Stimulated activated effector memory CD8-positive, alpha-beta T cell treated with anti-CD3 and anti-CD28 coated beads, Interleukin-12 subunit alpha, Interleukin-12 subunit beta, amount 100 ng/mL, for 72 hours (primary cell): ENCODE measurements at regions not wholly inside any gene's neighbourhood (a gene's known extent, or its start where the extent isn't known, plus 50 kb on each side); places are given as distances from the start of the nearest gene placed in this dataset.

Experiments
- ATAC-seq: fragments of 150-1000 bp; cut with Tn5 transposase; 2 replicates; pipeline ENCODE4 v1.10.0; 2021
- DNase-seq, 2 donors: peaks; one replicate each; pipeline ENCODE4 v3.0.0; 2021 to 2022; ENCODE audit warnings: low spot score in 2 of 2
- H3K27ac Mint-ChIP-seq: one replicate; pipeline ENCODE4 v1.8.0; 2022; ENCODE audit warnings: mild to moderate bottlenecking, mixed read lengths
- H3K36me3 Mint-ChIP-seq: one replicate; pipeline ENCODE4 v1.8.0; 2022; ENCODE audit warnings: mild to moderate bottlenecking, mixed read lengths
- H3K4me1 Mint-ChIP-seq: one replicate; pipeline ENCODE4 v1.8.0; 2022; ENCODE audit warnings: mixed read lengths
- H3K4me3 Mint-ChIP-seq: one replicate; pipeline ENCODE4 v1.8.0; 2022; ENCODE audit warnings: mild to moderate bottlenecking, mixed read lengths
- H3K9me3 Mint-ChIP-seq: one replicate; pipeline ENCODE4 v1.8.0; 2022; ENCODE audit warnings: mixed read lengths

DNA sequence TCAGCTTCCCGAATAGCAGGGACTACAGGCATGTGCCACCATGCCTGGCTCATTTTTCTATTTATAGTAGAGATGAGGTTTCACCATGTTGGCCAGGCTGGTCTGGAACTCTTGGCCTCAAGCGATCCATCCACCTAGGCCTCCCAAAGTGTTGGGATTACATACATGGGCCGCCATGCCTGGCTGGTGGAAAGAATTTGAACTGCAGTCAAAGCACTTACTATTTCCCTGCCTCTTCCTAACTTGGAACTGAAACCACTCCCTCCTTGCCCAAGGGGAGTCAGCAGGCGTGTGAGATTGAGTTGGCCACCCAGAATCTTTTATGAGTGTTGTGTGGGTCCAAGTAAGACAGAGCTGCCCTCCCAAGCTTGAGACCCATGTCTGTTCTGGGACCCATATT is 86.1 kb upstream of the PTPN3 start:
- H3K4me3 Mint-ChIP-seq = no peak overlapping the region
- ATAC-seq = no peak
- no peak for DNase-seq
- no peaks in the 10 kb centered on the region for H3K4me1 Mint-ChIP-seq
- no peaks in the 10 kb centered on the region for H3K36me3 Mint-ChIP-seq
- H3K9me3 Mint-ChIP-seq = peaks cover 5% of the 10 kb centered on the region
- H3K27ac Mint-ChIP-seq = no peak overlapping the region

DNA sequence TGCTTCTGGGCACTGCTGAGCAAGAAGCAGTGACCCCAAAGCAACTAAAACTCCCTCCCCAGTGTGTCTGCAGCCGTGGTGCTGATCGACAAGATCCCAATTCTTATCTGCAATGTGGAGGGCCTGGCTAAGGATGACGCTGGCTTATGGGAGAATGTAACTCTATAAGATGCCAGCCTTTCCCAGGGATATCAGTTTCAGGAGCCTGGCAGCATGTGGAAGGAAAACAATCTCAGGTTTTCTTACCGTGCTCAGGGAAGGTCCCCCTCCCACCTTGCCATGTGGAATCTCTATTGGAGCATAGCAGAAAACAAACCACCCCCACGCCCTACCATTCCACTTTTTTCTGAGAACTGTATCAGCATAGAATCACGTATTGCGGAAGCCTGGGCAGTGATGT is 87.7 kb upstream of the PTPN3 start:
- H3K4me3 Mint-ChIP-seq = no peak overlapping the region
- ATAC-seq (no peak), DNase-seq (no peak)
- H3K4me1 Mint-ChIP-seq = no peaks in the 10 kb centered on the region
- no peak overlapping the region for H3K27ac Mint-ChIP-seq
- peaks cover 6% of the 10 kb centered on the region for H3K9me3 Mint-ChIP-seq
- H3K36me3 Mint-ChIP-seq = no peaks in the 10 kb centered on the region

DNA sequence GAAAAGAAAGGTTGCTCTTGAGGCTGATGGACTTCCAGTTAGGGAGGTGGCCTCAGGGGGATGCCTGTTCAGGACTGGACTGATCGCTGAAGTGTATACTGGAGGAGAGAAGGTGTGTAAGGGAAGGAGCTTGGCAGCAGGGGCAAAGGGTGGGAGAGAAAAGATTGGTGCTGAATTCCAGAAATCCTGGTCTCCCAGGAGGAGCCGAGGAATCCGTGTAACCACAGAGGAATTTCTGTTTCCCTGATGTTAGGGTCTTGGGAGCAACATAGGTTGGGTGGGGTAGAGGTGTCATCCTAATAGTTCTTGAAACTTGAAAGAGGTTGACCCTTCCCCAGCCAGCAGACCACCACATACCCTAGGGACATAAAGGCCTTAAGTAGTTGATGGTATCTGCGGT is 88.9 kb upstream of the PTPN3 start:
- no peak overlapping the region for H3K27ac Mint-ChIP-seq
- no peak overlapping the region for H3K4me3 Mint-ChIP-seq
- H3K9me3 Mint-ChIP-seq = peaks cover 6% of the 10 kb centered on the region
- no peaks in the 10 kb centered on the region for H3K4me1 Mint-ChIP-seq
- no peak for DNase-seq
- no peaks in the 10 kb centered on the region for H3K36me3 Mint-ChIP-seq
- no peak for ATAC-seq

DNA sequence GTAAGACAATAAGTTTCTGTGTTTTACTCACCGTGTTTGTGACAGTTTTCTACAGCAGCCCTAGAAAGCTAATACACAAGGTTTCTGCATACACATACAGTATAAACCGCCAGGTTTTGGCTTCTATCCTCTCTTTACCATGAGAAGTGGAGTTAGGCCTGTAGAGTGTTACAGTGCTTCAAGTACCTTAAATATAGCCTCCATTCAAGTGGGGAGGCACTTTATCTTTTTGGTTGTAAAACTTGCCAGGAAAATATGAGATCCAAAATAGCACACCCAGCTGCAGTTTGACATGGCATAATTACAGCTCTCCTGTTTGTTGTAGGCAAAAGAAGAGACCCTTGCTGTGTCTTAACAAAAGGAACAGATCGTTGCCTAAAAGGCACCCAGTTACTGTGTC is 90.3 kb upstream of the PTPN3 start:
- Mint-ChIP-seq H3K4me1 (no peaks in the 10 kb centered on the region), H3K9me3 (peaks cover 6% of the 10 kb centered on the region), H3K36me3 (no peaks in the 10 kb centered on the region), H3K27ac (no peak overlapping the region), H3K4me3 (no peak overlapping the region)
- ATAC-seq (no peak), DNase-seq (no peak)

DNA sequence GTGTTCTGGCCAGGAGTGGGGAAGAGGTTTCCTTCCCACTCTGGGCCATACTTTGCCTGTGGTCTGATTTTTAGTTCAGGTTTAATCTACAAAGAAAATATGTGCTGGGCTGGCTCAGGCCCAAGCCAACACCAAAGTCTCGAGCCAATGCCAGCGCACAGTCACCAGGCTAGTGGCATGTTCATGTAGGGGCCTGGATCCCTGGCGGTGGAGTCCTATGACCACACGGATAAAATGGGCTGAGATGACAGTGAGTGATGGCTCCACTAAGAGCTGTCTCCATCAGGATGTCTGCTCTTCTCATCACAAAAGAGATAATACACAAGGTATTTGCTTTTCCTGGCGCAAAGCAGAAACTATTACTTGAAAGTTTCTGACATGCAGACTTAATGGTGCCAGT is 92.9 kb upstream of the PTPN3 start:
- no peaks in the 10 kb centered on the region for H3K36me3 Mint-ChIP-seq
- peaks cover 6% of the 10 kb centered on the region for H3K9me3 Mint-ChIP-seq
- ATAC-seq (no peak), DNase-seq (no peak)
- H3K27ac Mint-ChIP-seq = no peak overlapping the region
- H3K4me3 Mint-ChIP-seq = no peak overlapping the region
- no peaks in the 10 kb centered on the region for H3K4me1 Mint-ChIP-seq

DNA sequence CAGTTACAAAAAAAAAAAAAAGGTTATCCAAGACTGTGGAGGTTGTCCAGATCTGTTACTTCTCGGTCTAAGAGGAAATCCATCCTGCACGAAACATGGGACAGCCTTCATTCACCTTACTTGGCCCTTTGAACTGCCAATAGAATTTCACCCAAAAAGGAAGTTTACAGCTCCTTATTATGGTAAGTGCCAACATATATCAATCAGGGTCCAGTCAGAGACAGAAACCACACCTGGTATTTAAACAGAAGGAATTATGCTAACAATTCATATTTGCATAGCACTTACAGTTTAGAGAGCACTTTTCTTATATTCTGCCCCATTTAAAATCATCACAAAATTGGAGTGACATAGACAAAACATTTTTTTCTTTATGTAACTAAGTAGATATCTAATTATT is 93.6 kb upstream of the PTPN3 start:
- ATAC-seq (no peak), DNase-seq (no peak)
- H3K4me3 Mint-ChIP-seq = no peak overlapping the region
- H3K9me3 Mint-ChIP-seq = peaks cover 6% of the 10 kb centered on the region
- H3K36me3 Mint-ChIP-seq = no peaks in the 10 kb centered on the region
- H3K4me1 Mint-ChIP-seq = no peaks in the 10 kb centered on the region
- H3K27ac Mint-ChIP-seq = no peak overlapping the region

DNA sequence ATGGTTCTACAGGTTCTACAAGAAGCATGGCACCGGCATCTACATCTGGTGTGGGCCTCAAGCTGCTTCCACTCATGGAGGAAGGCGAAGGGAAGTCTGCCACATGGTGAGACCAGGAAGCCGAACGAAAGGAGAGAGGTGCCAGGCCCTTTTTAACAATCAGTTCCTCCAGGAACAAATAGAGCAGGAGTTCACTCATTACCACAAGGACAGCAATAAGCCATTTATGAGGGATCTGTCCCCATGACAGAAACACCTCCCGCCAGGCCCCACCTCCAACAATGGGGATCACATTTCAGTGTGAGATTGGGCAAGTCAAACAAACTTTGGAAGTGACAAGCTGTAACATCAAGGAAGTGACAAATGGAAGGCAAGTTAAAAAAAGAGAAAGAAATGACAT is 95.5 kb upstream of the PTPN3 start:
- Mint-ChIP-seq H3K36me3 (no peaks in the 10 kb centered on the region), H3K4me3 (no peak overlapping the region), H3K4me1 (no peaks in the 10 kb centered on the region), H3K9me3 (peaks cover 6% of the 10 kb centered on the region), H3K27ac (no peak overlapping the region)
- ATAC-seq = no peak
- DNase-seq = no peak

DNA sequence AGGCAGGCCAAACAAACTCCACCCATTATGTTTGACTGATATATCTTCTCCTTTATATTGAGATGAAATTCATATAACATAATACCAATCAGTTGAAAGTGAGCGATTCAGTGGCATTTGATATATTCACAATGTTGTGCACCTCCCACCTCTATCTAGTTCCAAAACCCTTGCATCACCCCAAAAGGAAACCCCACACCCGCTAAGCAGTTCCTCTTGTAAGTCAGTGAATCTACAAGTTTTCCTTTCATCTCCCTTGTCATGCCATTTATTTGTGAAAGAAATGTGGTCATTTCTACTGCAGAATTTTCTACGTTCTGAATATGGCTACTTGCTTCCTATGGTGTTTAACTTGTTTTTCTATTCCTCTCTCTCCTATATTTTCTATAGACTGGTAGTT is 99.4 kb upstream of the PTPN3 start:
- no peaks in the 10 kb centered on the region for H3K36me3 Mint-ChIP-seq
- H3K27ac Mint-ChIP-seq = no peak overlapping the region
- H3K4me1 Mint-ChIP-seq = no peaks in the 10 kb centered on the region
- ATAC-seq = no peak
- DNase-seq = no peak
- no peaks in the 10 kb centered on the region for H3K9me3 Mint-ChIP-seq
- H3K4me3 Mint-ChIP-seq = no peak overlapping the region

DNA sequence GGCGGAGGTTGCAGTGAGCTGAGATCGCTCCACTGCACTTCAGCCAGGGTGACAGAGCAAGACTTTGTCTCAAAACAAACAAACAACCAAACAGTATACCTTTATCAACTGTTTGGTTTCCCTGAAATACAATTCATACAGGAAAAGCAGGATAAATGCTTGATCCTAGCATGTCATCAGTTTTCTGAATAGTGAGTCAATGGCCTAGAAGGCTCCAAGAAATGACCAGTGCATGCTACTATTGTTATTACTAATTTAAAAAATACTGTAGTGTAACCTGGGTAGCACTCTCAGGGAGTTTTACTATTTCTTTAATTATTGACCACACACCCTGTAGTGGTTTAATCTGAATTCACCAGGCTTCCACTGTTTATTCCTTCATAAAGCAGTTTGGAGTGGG is 101.0 kb upstream of the PTPN3 start:
- H3K4me1 Mint-ChIP-seq = no peaks in the 10 kb centered on the region
- no peaks in the 10 kb centered on the region for H3K9me3 Mint-ChIP-seq
- DNase-seq (no peak), ATAC-seq (no peak)
- H3K4me3 Mint-ChIP-seq = no peak overlapping the region
- H3K36me3 Mint-ChIP-seq = no peaks in the 10 kb centered on the region
- no peak overlapping the region for H3K27ac Mint-ChIP-seq

DNA sequence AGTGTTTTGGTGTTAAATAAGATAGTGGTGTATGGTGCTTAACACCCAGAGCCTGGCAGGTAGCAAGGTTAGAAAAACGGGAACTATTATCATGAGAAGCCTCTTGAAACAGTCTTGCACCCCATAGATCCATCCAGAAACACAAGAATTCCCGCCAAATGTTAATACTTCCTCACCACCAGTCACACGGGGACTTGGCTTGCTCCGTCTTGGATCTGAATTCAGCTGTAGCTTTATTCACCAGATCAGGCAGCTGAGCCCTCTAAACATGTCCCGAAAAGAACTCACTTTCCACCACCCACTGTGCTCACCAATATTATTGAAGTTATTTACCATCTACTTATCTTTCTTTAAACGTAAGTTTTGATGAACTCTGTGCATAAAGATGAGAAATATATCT is 101.6 kb upstream of the PTPN3 start:
- H3K9me3 Mint-ChIP-seq = no peaks in the 10 kb centered on the region
- no peaks in the 10 kb centered on the region for H3K36me3 Mint-ChIP-seq
- no peak overlapping the region for H3K27ac Mint-ChIP-seq
- DNase-seq (no peak), ATAC-seq (no peak)
- no peak overlapping the region for H3K4me3 Mint-ChIP-seq
- H3K4me1 Mint-ChIP-seq = no peaks in the 10 kb centered on the region

DNA sequence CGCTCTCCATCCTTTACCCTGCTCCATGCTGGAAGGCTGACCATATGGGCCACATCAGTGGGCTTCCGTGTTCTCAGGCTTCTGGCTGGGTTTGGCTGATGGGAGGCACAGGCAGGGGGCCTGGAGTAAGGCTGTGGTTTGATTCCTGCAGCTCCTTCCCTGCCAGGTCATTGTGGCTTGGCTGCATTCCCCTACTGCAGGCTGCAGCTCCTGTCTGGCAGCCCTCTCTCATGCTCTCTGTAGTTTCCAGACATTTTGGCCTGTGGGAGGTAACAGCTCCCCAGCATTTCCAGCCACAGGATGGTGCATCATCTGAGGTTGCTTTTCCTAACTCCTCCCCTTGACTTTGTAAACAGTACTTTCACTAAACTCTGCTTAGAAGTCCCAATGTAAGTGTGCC is 102.0 kb upstream of the PTPN3 start:
- H3K9me3 Mint-ChIP-seq = no peaks in the 10 kb centered on the region
- no peak overlapping the region for H3K4me3 Mint-ChIP-seq
- H3K27ac Mint-ChIP-seq = no peak overlapping the region
- H3K36me3 Mint-ChIP-seq = no peaks in the 10 kb centered on the region
- DNase-seq = no peak
- ATAC-seq = no peak
- no peaks in the 10 kb centered on the region for H3K4me1 Mint-ChIP-seq

DNA sequence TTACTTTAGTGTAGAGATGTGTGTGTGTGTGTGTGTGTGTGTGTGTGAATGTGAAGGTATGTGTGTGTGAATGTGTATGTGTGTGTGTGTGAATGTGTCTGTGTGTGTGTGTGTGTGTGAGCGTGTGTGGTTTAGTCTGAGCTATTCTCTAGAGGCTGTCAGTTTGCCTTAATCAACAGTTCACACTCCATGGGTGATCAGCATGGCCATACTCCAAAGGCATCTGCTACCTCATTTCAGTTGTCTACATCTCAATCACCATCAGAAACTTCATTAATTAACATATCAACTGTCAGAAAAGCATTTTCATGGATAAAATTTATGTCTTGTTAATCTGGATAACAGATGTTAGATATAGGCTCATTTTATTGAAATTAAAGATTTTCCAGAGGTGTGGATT is 103.1 kb upstream of the PTPN3 start:
- no peak overlapping the region for H3K27ac Mint-ChIP-seq
- no peaks in the 10 kb centered on the region for H3K4me1 Mint-ChIP-seq
- DNase-seq (no peak), ATAC-seq (no peak)
- no peaks in the 10 kb centered on the region for H3K9me3 Mint-ChIP-seq
- no peaks in the 10 kb centered on the region for H3K36me3 Mint-ChIP-seq
- H3K4me3 Mint-ChIP-seq = no peak overlapping the region

DNA sequence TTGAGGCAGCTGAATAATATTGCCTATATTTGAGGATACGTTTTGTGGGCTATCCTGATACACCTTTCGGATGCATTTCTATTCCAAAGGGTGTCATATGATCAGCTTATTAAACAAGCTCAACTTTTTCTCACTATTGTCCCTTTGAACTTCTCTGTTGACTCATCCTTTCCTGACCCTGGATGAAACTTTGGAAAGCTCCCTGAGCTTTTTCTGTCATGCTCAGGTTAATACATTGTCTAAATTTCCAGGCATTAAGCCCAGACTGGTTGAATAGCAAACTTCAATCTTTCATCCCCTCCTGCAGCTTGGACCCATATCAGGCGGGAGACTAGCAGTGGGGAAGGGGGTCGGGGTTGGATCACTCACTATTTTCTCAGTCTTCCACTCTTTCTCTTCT is 104.9 kb upstream of the PTPN3 start:
- no peak overlapping the region for H3K27ac Mint-ChIP-seq
- H3K36me3 Mint-ChIP-seq = no peaks in the 10 kb centered on the region
- DNase-seq (no peak), ATAC-seq (no peak)
- no peaks in the 10 kb centered on the region for H3K9me3 Mint-ChIP-seq
- H3K4me3 Mint-ChIP-seq = no peak overlapping the region
- no peaks in the 10 kb centered on the region for H3K4me1 Mint-ChIP-seq

DNA sequence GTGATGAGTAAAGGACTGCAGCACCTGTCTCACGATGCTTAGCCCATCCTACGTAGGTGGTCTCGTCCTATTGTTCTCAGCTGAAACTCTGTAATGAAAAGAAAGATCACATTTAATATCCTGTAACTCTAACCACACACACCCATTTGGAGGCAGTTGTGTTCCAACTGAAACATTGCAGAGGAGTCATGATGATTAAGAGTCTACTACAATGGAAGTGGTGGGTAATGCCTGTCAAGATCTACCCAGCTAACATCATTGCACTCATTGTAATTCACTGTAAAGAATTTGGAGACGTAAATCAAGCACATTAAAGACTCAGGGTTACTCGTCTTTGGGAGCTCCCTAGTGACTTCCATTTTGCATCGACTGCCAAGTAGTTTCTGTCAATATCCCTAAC is 106.0 kb upstream of the PTPN3 start:
- Mint-ChIP-seq H3K36me3 (no peaks in the 10 kb centered on the region), H3K9me3 (no peaks in the 10 kb centered on the region), H3K27ac (no peak overlapping the region), H3K4me1 (no peaks in the 10 kb centered on the region), H3K4me3 (no peak overlapping the region)
- no peak for DNase-seq
- ATAC-seq = no peak

DNA sequence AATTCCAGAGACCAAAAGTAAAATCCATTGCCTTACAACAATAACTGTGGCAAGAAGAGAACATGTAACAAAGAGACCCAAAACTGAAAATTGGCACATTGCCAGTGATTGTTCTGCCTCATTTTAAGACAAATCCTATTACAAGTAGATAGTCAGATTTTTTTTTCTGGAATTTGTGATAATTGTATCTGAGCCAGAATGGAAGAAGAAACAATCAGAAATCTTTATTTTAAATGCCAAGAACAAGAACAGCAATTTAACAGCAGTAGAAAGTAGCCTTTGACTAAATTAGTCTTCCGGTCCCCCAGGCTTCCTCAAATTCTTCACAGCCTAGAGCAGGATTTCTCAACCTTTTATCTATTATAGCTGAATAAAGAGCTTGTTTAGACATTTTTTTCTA is 106.7 kb upstream of the PTPN3 start:
- ATAC-seq = no peak
- Mint-ChIP-seq H3K9me3 (no peaks in the 10 kb centered on the region), H3K36me3 (no peaks in the 10 kb centered on the region), H3K4me3 (no peak overlapping the region), H3K4me1 (no peaks in the 10 kb centered on the region), H3K27ac (no peak overlapping the region)
- DNase-seq = no peak

DNA sequence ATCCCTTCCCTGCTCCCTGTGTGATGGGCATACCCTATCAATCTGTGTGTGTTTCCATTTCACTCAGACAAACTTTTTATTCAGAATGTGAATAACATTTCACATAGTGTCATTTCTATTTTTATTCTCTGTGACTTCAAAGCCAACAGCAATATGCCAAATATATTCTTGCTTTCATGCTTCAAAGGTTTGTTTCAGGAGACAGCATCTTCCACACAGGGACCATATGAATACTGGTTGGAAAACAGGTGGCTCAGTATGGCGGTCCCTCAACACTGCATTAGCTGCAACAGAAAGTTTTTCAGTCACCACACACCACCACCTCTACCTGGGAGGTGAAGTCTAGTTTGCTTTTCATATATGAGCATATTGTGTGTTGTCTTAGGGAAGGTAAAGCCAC is 111.0 kb upstream of the PTPN3 start:
- no peak overlapping the region for H3K4me3 Mint-ChIP-seq
- H3K9me3 Mint-ChIP-seq = no peaks in the 10 kb centered on the region
- ATAC-seq = no peak
- no peaks in the 10 kb centered on the region for H3K36me3 Mint-ChIP-seq
- no peaks in the 10 kb centered on the region for H3K4me1 Mint-ChIP-seq
- H3K27ac Mint-ChIP-seq = no peak overlapping the region
- DNase-seq = no peak

DNA sequence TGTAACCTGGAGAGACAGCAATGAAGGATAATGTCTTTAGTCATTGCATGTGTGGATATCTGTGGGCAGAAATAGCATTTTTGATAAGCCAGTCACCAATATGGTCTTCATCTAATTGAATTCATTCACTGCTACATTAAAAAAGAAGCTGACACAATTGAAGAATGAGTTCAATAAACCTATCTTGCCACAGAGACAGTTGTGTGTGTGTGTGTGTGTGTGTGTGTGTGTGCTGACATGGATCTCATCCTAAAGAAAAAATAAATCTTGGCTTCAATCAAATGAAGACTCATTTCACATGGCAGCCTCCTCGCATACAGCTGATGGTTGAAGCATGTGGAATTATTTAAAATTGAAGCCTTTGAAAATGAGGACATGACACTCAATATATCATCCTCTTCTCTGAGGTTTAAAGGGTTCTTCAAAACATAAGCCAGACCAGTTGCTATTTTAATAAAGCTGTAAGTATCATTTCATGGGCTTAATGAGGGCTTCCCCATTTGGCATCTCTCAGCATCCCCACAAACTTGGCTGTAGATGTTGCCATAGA is 118.5 kb upstream of the PTPN3 start:
- Mint-ChIP-seq H3K27ac (no peak overlapping the region), H3K4me1 (no peaks in the 10 kb centered on the region), H3K9me3 (peaks cover 5% of the 10 kb centered on the region), H3K4me3 (no peak overlapping the region), H3K36me3 (no peaks in the 10 kb centered on the region)
- DNase-seq = no peak
- no peak for ATAC-seq
